Activated CD4-positive, alpha-beta T cell treated with anti-CD3 and anti-CD28 coated beads for 1 hour (primary cell): ENCODE measurements at regions not wholly inside any gene's neighbourhood (a gene's known extent, or its start where the extent isn't known, plus 50 kb on each side); places are given as distances from the start of the nearest gene placed in this dataset.

ENCODE experiments used
- DNase-seq: peaks from one replicate; pipeline ENCODE4 v3.0.0-alpha.2; 2020

DNA sequence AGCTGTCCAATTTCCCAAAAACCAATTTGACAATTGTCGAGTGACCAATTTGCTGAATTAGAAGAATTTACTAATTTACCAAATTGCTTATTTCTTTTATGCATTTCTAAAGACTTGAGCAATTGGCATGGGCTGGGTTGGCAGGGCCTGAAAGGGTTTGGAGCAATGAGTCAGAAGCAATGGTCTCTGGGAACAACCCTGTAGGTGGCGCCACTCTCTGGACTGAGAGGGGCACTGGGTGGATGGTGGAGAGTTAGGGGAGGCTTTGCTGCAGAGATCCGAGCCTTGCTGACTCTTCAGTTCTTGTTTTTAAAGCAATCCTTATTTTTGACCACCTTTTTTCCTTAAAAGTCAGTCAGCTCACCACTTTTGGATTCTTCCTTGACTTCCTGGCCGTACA is 71.5 kb upstream of the RPS23 start:
- no peak for DNase-seq

DNA sequence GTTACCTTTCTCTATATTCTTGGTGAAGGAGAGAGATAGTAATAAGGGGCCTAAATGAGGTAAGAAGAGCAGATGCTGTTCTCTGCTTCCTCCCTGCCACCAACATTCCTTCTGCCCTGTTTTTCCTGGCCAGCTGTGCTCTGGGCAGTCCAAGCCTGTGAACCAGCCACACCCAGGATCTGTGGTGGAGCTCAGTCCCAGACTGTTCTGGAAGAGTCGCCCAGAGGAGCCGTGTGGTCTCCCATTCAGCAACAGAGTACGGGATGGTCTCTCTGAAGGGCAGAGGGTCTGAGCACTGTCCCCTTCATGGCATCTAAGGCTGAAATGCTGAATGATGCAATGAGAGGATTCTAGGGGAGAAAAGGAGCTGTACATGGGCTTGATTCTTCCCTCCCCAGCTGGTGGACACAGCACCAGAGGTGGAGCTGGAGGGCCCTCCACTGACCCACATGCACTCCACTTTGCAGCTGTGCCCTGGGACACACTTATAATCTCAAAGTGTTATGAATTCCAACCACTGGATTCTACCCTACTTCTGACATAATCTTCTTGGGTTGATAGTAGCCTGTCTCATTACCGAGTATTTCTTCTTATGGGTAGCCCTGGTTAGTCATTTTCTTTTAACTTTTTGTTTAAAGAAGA is 70.8 kb upstream of the RPS23 start:
- DNase-seq = no peak

DNA sequence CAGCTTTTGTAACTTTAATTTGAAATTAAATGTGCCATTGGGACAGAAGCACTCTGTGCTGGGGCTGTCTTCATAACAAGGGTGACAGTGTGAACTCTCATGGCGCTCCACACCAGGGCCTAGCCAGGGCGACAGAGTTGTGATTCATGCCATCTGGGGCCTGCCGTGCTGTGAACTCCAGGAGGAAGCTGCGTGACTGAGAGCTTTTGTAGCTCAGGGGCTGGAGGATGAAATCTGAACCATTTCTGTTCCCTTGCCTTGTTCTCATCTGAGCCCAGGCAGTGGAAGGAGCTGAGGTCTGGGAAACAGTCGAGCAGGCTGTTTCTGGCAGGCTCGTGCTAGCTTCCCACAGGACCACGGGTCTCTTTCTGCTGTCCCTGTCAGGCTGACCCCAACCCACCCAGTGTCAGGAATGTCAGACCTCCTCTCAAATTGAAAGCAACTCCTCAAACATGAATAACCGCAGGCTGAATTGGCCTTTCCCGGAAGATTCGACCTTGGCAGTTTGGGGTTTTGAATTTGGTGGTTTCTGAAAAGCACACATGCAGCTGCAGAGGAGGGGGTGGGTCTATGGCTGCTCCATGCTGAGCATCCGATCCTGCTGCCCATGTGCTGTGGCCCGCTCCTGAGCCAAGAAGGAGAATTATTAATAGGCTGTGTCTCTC is 69.2 kb upstream of the RPS23 start:
- no peak for DNase-seq

DNA sequence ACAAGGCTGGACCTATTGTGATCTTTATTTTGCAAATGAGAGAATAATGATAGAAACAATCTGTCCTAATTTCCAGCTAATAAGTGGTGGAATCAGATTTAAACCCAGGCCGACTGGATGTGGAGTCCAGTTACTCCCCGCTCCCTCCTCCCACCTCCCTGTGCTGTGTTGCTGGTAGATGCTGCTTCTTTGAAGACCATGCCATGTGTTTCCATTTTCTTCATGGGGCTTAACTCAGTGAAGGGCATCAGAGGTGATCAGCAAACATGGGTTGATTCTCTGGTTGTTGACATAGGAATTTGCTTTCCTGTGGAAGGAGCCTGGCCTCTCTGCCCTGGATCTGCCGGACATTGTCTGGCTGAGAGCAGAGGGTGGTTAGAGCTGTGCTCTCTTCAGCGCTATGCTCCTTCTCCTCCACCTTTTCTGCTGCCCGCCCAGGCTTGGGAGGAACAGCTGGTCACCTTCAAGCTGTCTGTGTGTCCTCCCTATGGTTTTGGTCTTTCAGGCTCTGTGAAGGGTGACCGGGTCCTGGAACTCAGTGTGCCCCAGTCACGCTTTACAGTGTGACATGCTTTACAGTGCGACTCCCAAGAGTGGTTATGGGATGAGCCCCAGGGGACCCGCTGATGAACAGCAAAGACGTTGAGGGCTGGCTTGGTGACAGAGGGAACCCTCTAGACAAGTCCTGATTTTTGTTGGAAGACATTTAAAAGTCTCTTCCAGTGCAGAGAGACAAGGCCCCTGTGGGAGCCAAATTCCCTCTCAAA is 68.4 kb upstream of the RPS23 start:
- DNase-seq = no peak

DNA sequence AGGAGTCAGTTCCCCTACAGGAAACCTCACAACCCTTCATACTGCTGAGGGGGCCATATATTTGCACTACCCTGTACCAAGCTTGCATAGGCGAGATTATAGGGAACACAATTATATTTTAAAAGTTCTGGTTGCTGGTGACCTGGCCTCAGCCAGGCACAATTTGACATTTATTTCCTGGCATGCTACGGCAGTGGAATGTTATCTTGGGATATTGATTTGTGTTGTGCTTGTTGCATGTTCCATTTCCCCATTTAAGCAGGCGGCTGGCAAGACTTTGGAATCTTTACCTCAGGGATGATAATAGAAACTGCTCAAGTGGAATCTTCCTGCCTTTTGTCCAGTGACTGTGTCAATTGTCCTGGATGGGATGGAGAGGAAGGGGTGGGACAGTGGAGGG is 67.0 kb upstream of the RPS23 start:
- no peak for DNase-seq

DNA sequence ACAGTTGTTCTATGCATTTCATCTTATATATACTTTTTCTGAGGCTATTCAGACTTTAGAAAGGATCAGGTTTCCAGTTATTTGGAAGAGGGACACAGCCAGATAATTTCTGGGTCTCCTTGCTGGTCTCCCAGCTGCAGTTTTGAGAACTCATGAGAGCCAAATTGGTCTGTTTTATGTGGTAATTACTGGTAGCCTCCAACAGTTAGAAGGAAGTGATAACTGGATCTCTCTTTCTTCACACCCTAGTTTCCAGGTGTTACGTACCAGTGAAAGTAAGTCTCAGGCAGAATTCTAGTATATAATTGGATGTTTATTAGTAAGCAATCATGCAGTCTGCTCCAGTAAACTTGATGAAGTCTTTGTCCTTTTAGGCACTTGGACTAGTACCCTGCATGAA is 63.2 kb upstream of the RPS23 start:
- no peak for DNase-seq

GRCh38 chr5:82340799-82341198 is 62.6 kb upstream of the RPS23 start:
- DNase-seq = no peak

- DNase-seq = no peak
Observed at GRCh38 chr5:82339792-82340191, 61.6 kb upstream of the RPS23 start.

GRCh38 chr5:82338771-82339373 is 60.7 kb upstream of the RPS23 start:
- no peak for DNase-seq

DNA sequence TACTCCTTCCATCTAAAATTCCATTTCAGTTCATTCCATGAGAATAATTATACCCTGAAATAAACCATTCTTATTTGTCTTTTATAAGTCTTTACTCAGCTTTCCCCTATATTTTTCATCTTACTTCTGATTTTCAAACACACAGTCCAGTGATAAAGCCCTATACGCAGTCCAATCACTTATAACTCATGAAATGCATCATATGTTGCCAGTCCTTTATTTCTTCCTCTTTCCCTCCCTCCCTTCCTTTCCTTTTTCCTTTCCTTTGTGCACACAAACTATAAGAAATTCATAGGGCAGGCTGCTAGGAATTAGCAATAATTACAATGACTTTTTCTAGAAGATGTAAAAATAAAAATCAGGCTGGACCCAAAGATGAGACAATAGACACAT is 58.8 kb upstream of the RPS23 start:
- no peak for DNase-seq

- DNase-seq = no peak
Observed at GRCh38 chr5:82336226-82336958, 58.2 kb upstream of the RPS23 start.

DNA sequence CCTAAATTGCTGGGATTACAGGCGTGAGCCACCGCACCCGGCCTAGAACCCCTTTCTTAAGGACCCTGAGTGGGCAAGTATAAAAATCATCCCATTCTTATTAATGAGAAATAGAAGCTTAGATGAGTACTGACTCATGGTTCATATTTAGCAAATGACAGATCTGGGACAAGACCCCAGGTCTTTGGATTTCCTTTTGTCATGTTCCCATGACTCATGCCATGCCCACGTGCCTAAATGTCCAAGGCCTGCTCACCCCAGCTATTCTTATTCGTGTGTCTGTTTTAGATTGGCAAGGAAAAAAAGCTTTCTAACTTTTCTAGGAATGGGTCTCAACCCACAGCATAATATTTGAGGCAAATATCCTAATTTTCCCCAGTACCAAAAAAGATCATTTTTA is 57.7 kb upstream of the RPS23 start:
- no peak for DNase-seq

GRCh38 chr5:82334856-82335255 is 56.7 kb upstream of the RPS23 start:
- DNase-seq = no peak

GRCh38 chr5:82334085-82334692 is 56.0 kb upstream of the RPS23 start:
- no peak for DNase-seq

DNA sequence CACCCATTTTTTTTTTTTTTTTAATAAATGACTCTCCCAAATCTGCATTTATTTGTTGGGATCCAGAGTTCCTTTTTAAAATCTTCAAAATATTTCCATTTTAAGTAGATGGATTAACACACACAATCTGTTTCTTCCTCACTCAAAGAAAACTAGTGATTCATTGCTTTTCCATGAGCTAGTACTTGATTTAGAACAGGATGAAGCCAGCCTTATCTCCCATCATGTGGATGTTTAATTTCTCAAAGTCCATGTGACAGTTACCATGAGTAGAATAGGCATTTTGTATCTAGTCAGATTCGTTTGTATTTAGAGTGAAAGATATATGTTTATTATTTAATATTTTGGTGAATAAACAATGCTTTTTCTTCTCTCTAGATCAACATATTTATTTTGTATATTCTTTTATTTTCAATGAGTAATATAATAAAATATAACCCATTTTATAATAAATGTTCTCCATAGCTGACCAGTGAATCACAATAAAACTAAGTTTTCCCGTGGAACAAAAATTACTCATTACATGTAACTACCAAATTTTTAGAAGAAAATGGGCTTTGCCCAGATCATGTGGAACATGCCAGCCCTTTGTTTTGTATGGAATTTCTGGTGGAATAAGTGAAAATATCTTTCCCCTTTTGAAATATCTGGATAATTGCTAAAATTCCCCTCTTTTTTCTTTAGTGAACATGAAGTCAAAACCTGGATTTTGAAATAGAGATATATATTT is 54.9 kb upstream of the RPS23 start:
- DNase-seq = no peak

DNA sequence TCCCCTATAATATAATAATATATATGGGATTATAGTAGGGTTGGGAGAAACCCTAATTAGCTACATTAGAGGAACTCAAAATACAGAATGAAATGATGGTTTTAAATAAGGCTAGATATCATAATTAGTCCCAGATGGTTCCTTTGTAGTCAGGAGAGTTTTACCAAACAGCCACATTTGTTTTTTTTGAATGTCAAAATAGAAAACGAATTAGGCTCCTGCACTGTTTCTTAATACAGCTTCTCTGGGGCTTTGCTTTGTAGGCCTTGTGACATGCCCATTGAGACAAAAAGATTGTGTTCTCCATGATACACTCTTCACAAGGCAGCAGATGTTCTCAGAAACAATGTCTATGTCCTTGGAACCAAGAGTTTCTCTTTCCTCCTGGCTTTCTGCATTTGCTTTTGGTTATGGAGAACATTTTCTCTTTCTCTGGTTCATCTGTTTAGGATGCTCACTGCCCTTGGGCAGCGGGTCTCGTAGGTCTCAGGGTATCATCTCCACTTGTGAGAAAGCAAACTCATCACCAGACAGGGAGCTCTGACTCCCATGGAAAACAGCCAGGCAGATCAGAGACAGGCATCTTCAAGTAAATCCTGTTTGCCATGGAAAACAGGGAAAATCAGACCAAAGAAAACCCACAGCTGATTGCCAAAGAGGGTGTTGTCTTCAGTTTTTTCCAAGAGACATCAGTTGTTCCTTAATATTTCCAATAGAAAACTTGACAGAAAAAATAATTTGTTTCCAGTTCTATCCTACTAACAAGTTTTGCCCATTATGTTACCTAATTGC is 54.1 kb upstream of the RPS23 start:
- no peak for DNase-seq

DNA sequence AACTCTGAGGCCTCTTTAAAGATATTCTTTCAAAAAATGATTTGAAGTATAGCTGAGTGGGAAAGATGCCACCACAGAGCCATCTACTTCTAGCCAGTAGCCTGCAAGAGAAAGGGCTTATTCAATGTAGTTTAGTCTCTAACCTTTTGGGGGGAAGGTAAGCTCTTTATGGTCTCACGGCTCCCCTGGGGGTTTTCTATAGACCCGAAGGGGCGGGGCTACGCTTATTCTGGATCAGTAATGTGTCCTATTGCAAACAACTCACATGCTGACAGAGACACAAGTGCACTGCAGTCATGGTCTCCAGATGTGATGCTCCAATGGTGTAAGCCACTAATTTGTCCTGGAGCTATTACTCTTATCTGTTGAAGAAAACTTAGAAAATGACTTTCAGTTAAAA is 53.4 kb upstream of the RPS23 start:
- DNase-seq = no peak

- DNase-seq = no peak
Observed at GRCh38 chr5:82330530-82331270, 52.5 kb upstream of the RPS23 start.

DNA sequence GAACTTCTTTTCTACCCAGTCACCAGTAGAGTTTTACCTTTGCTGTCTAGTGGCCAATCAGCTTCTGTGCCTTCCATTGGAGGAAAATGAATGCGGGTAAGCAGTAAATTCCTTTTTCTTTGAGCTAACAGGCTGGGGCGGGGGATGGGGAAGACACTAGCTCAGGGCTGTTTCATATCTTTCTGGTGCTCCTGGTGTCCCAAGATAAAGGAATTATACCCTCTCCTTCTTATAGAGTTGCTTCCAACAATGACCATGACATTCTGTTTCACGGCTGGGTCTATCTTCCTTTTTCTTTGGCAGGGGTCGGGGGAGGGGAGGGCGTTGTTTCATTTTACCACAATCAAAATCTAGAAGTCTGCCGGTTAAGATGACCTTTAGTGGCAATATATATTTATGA is 51.2 kb upstream of the RPS23 start:
- no peak for DNase-seq
